GM18519 (cell line): ENCODE measurements at regions not wholly inside any gene's neighbourhood (a gene's known extent, or its start where the extent isn't known, plus 50 kb on each side); places are given as distances from the start of the nearest gene placed in this dataset.
"Not testable (repeated sequence)": the region's sequence is repeated elsewhere in the genome, so short reads cannot be mapped to it uniquely, and the experiment has no call there.

Experiments
- ATAC-seq: cut with Tn5 transposase; IDR thresholded peaks from one replicate; pipeline ENCODE4 v1.9.1; 2021; ENCODE audit warnings: mild to moderate bottlenecking, moderate library complexity; ENCODE audit not compliant: unreplicated experiment, low FRiP score

- ATAC-seq = no peak
These were observed 77.0 kb upstream of the SPOPL start for GRCh38 chr2:138424436-138425140.

- ATAC-seq = not testable (repeated sequence)
These were observed 75.5 kb upstream of the SPOPL start for GRCh38 chr2:138426116-138426515.

DNA sequence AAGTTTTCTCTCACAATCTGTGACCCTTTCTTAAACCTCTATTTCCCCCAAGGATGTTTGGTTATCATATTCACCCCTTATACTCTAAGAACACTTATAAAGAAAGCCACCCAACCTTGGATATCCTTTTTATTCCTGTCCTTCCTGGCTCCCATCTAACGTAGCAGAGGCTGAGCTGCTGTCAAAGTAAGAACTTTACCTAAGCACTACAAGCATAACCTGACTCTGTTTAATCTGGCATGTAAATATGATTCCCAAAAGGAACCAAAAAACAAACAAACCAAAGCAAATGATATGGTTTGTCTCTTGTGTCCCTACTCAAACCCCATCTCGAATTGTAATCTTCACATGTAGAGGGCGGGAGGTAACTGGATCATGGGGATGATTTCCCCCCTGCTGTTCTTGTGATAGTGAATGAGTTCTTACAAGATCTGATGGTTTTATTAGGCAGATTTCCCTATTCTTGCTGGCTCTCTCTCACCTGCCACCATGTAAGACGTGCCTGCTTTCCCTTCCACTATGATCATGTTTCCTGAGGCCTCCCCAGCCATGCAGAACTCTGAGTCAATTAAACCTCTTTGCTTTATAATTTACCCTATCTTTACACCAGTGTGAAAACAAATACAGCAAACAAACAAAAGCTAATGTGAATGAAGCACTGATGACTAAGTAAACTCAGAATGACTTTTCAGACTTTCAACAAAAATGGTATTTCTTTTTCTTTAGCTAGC lies 72.7 kb upstream of the SPOPL start:
- no peak for ATAC-seq

DNA sequence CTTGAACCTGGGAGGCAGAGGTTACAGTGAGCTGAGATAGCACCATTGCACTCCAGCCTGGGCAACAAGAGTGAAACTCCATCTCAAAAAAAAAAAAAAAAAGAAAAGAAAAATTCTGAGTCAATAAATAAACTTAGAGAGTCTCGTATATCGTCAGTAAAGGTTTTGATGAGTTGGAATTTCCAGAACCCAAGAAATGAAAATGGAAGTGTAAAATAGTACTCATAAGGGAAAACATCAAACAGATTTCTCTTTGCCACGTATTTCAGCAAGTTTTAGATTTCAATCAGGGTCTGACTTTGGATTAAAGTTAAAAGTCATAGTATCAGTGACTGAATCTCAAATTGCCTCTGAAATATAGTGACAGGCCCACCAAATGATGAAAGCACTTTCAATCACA lies 71.4 kb upstream of the SPOPL start:
- no peak for ATAC-seq

GRCh38 chr2:138432971-138433370 lies 68.6 kb upstream of the SPOPL start:
- ATAC-seq = peak; percentile 44

- ATAC-seq = no peak
These were observed 67.3 kb upstream of the SPOPL start for GRCh38 chr2:138433995-138434951.

- ATAC-seq = no peak
These were observed 65.9 kb upstream of the SPOPL start for GRCh38 chr2:138435701-138436100.

DNA sequence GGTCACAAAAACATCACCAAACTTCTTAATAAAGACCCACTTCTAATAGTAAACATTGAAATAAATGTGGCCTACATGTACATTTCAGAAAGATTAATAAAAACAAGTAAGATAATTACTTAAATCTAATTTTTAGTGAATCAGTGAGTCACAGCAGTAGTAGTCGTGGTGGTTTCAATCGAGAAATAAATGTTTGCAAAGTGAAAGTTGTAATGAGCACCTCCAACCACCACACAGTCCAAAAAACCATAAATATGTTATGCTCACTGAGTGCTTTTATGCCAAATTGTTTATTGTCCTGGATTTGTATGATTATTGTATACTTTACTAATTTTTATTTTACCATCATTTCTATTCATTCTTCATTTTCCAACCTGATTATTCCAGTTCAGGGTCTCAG lies 61.8 kb upstream of the SPOPL start:
- ATAC-seq = no peak

GRCh38 chr2:138440759-138441158 lies 60.8 kb upstream of the SPOPL start:
- ATAC-seq = no peak

GRCh38 chr2:138441916-138442315 lies 59.7 kb upstream of the SPOPL start:
- no peak for ATAC-seq

DNA sequence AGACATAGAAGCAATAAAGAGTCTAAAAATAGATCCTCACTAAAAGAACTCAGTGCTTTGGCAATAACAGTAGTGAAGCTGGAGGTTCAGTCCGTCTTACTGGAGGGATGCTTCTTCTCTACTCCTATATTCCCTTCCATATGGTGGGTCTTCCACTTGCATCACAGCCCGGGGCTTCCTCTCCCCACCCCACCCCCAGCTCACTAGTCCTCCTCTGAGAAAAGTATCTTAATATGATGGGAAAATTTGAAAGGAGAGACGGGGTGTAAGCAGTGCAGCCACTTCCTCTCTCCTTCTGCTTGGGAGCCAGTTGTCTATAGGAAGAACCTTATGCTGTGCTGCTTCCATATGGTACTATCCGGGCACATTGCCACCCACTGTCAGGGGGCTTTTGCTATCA lies 57.2 kb upstream of the SPOPL start:
- no peak for ATAC-seq

DNA sequence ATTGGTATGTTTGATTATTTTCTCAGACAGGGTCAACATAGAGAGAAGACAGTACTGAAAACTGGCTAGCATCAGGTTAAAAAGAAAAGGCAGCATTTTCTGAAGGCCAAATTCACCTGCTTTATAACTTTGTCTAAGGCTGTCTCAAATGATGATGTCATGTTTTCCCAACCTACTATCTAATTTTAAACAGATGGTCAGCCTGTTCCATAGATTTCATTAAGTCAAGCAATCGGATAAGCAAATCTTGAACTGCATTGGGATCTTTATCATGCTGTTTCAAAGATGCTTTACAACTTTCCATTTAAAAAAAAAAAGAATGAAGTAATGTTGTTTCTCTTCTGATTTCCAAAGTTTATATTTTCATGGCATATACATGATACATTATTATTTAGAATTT lies 56.3 kb upstream of the SPOPL start:
- no peak for ATAC-seq

- no peak for ATAC-seq
These were observed 55.5 kb upstream of the SPOPL start for GRCh38 chr2:138446043-138446442.

GRCh38 chr2:138447889-138448570 lies 53.5 kb upstream of the SPOPL start:
- ATAC-seq = no peak
